ENCODE measurements at regions not wholly inside any gene's neighbourhood (a gene's known extent, or its start where the extent isn't known, plus 50 kb on each side); places are given as distances from the start of the nearest gene placed in this dataset.
"Not testable (repeated sequence)": the region's sequence is repeated elsewhere in the genome, so short reads cannot be mapped to it uniquely, and the experiment has no call there.

- Histone ChIP-seq H3K4me3 (no peak overlapping the region), H3K9me3 (ENCODE audit: control insufficient read depth in 4 of 4, insufficient read depth in 3 of 4, low read length in 3 of 4) (peaks cover 0 to 6% (median 0%) of the 10 kb centered on the region in 4 donors), H3K27ac (ENCODE audit: low read depth in 1 of 2, low read length in 1 of 2) (no peak overlapping the region), H3K27me3 (ENCODE audit: control insufficient read depth in 3 of 3, insufficient read depth in 3 of 3, low read length in 2 of 3) (peaks cover 0 to 2% (median 0%) of the 10 kb centered on the region in 3 donors), H3K9ac (ENCODE audit: insufficient read depth in 1 of 2, low read length in 2 of 2) (no peak overlapping the region), H3K4me1 (ENCODE audit: control insufficient read depth in 5 of 5, insufficient read depth in 5 of 5, low read length in 5 of 5) (peaks cover 0 to 6% (median 3%) of the 10 kb centered on the region in 5 donors), H3K36me3 (ENCODE audit: control insufficient read depth in 4 of 4, insufficient read depth in 4 of 4, low read length in 4 of 4) (no peaks in the 10 kb centered on the region)
- ATAC-seq (ENCODE audit: insufficient read depth, low FRiP score) (no peak), DNase-seq (no peak)
- no peak for TF ChIP-seq CTCF (IDR thresholded peaks at IDR 0.05; ENCODE audit: control extremely low read depth, extremely low read depth)
- 76% methylated on average over 11 of the region's 11 CpGs for WGBS, 2 donors
These were observed 349.4 kb downstream of the SOX9 start for GRCh38 chr17:72470121-72470705.

GRCh38 chr17:72470734-72471133 lies 349.9 kb downstream of the SOX9 start:
- no peak overlapping the region for H3K27ac ChIP-seq (ENCODE audit: low read depth in 1 of 2, low read length in 1 of 2)
- peaks cover 0 to 6% (median under 1%) of the 10 kb centered on the region in 5 donors for H3K4me1 ChIP-seq (ENCODE audit: control insufficient read depth in 5 of 5, insufficient read depth in 5 of 5, low read length in 5 of 5)
- no peak overlapping the region for H3K9ac ChIP-seq (ENCODE audit: insufficient read depth in 1 of 2, low read length in 2 of 2)
- no peak for TF ChIP-seq CTCF (IDR thresholded peaks at IDR 0.05; ENCODE audit: control extremely low read depth, extremely low read depth)
- H3K4me3 ChIP-seq: no peak overlapping the region
- H3K36me3 ChIP-seq (ENCODE audit: control insufficient read depth in 4 of 4, insufficient read depth in 4 of 4, low read length in 4 of 4): no peaks in the 10 kb centered on the region
- no peak for ATAC-seq (ENCODE audit: insufficient read depth, low FRiP score)
- no peaks in the 10 kb centered on the region for H3K27me3 ChIP-seq (ENCODE audit: control insufficient read depth in 3 of 3, insufficient read depth in 3 of 3, low read length in 2 of 3)
- WGBS, 2 donors: 78% methylated on average over 2 of the region's 2 CpGs
- no peak for DNase-seq
- H3K9me3 ChIP-seq (ENCODE audit: control insufficient read depth in 4 of 4, insufficient read depth in 3 of 4, low read length in 3 of 4): peaks cover 0 to 6% (median 0%) of the 10 kb centered on the region in 4 donors

- WGBS, 2 donors: 86 to 95% methylated on average over 3 of the region's 3 CpGs
- H3K4me3 ChIP-seq: no peak overlapping the region
- no peak for DNase-seq
- ATAC-seq (ENCODE audit: insufficient read depth, low FRiP score): no peak
- no peak for TF ChIP-seq CTCF (IDR thresholded peaks at IDR 0.05; ENCODE audit: control extremely low read depth, extremely low read depth)
- H3K4me1 ChIP-seq (ENCODE audit: control insufficient read depth in 5 of 5, insufficient read depth in 5 of 5, low read length in 5 of 5): peaks cover 0 to 6% (median 4%) of the 10 kb centered on the region in 5 donors
- peaks cover 0 to 6% (median 0%) of the 10 kb centered on the region in 4 donors for H3K9me3 ChIP-seq (ENCODE audit: control insufficient read depth in 4 of 4, insufficient read depth in 3 of 4, low read length in 3 of 4)
- no peaks in the 10 kb centered on the region for H3K36me3 ChIP-seq (ENCODE audit: control insufficient read depth in 4 of 4, insufficient read depth in 4 of 4, low read length in 4 of 4)
- H3K27me3 ChIP-seq (ENCODE audit: control insufficient read depth in 3 of 3, insufficient read depth in 3 of 3, low read length in 2 of 3): no peaks in the 10 kb centered on the region
- no peak overlapping the region for H3K9ac ChIP-seq (ENCODE audit: insufficient read depth in 1 of 2, low read length in 2 of 2)
- H3K27ac ChIP-seq (ENCODE audit: low read depth in 1 of 2, low read length in 1 of 2): no peak overlapping the region
These were observed 350.5 kb downstream of the SOX9 start for GRCh38 chr17:72471296-72471695.

GRCh38 chr17:72472106-72472505 lies 351.3 kb downstream of the SOX9 start:
- peaks cover 0 to 12% (median 4%) of the 10 kb centered on the region in 5 donors for H3K4me1 ChIP-seq (ENCODE audit: control insufficient read depth in 5 of 5, insufficient read depth in 5 of 5, low read length in 5 of 5)
- H3K9ac ChIP-seq (ENCODE audit: insufficient read depth in 1 of 2, low read length in 2 of 2): no peak overlapping the region
- no peaks in the 10 kb centered on the region for H3K36me3 ChIP-seq (ENCODE audit: control insufficient read depth in 4 of 4, insufficient read depth in 4 of 4, low read length in 4 of 4)
- no peak for DNase-seq
- peaks cover 0 to 6% (median 0%) of the 10 kb centered on the region in 4 donors for H3K9me3 ChIP-seq (ENCODE audit: control insufficient read depth in 4 of 4, insufficient read depth in 3 of 4, low read length in 3 of 4)
- H3K4me3 ChIP-seq: no peak overlapping the region
- no peak for TF ChIP-seq CTCF (IDR thresholded peaks at IDR 0.05; ENCODE audit: control extremely low read depth, extremely low read depth)
- no peaks in the 10 kb centered on the region for H3K27me3 ChIP-seq (ENCODE audit: control insufficient read depth in 3 of 3, insufficient read depth in 3 of 3, low read length in 2 of 3)
- 32 to 53% methylated on average over 3 of the region's 3 CpGs for WGBS, 2 donors
- H3K27ac ChIP-seq (ENCODE audit: low read depth in 1 of 2, low read length in 1 of 2): no peak overlapping the region
- no peak for ATAC-seq (ENCODE audit: insufficient read depth, low FRiP score)

GRCh38 chr17:72472853-72473390 lies 352.1 kb downstream of the SOX9 start:
- peaks cover 0 to 18% (median 4%) of the 10 kb centered on the region in 5 donors for H3K4me1 ChIP-seq (ENCODE audit: control insufficient read depth in 5 of 5, insufficient read depth in 5 of 5, low read length in 5 of 5)
- not testable (repeated sequence) for H3K9me3 ChIP-seq (ENCODE audit: control insufficient read depth in 4 of 4, insufficient read depth in 3 of 4, low read length in 3 of 4)

More at GRCh38 chr17:72472853-72473390, 352.1 kb downstream of the SOX9 start:
- ATAC-seq (ENCODE audit: insufficient read depth, low FRiP score); H3K4me3 ChIP-seq; H3K9ac ChIP-seq (ENCODE audit: insufficient read depth in 1 of 2, low read length in 2 of 2); H3K27me3 ChIP-seq (ENCODE audit: control insufficient read depth in 3 of 3, insufficient read depth in 3 of 3, low read length in 2 of 3); DNase-seq; H3K36me3 ChIP-seq (ENCODE audit: control insufficient read depth in 4 of 4, insufficient read depth in 4 of 4, low read length in 4 of 4); H3K27ac ChIP-seq (ENCODE audit: low read depth in 1 of 2, low read length in 1 of 2): not testable (repeated sequence)
- WGBS, 2 donors: 81 to 82% methylated on average over 4 of the region's 4 CpGs
